GM12892 (cell line): ENCODE measurements at regions not wholly inside any gene's neighbourhood (a gene's known extent, or its start where the extent isn't known, plus 50 kb on each side); places are given as distances from the start of the nearest gene placed in this dataset.

ENCODE experiments used
- POLR2A ChIP-seq: IDR thresholded peaks from 2 replicates; pipeline ENCODE4 v1.6.1; 2011; ENCODE audit warnings: low read depth, low read length, control low read depth
- POLR2AphosphoS5 ChIP-seq: IDR thresholded peaks from 2 replicates; pipeline ENCODE4 v1.6.1; 2011; ENCODE audit warnings: low read depth, low read length, control low read depth
- TAF1 ChIP-seq: IDR thresholded peaks from 2 replicates; pipeline ENCODE4 v1.6.1; 2011; ENCODE audit warnings: low read depth, mild to moderate bottlenecking, control low read depth, low read length, borderline replicate concordance

GRCh38 chr9:134590240-134591081 lies 51.1 kb upstream of the COL5A1 start:
- TF ChIP-seq POLR2AphosphoS5 (no peak), POLR2A (no peak), TAF1 (no peak)
